K562 (cell line): ENCODE measurements at regions not wholly inside any gene's neighbourhood (a gene's known extent, or its start where the extent isn't known, plus 50 kb on each side); places are given as distances from the start of the nearest gene placed in this dataset.

Experiments used
- ATAC-seq: fragments of 200-7000 bp; cut with Tn5 transposase; 3 replicates; pipeline ENCODE4 v1.9.1; 2020; ENCODE audit warnings: moderate library complexity
- BruUV-seq: library from RNA; stranded (reverse); fragments of 400-500 nt; replicated peaks from 2 replicates; lab custom pipeline; 2021; lab: Mats Ljungman, UMichigan
- CTCF ChIA-PET: fragments of 300-600 bp; formaldehyde crosslinking; extraction: SDS; loops from one replicate; lab custom pipeline; 2021; ENCODE audit warnings: low intra/inter-chr PET ratio; lab: Yijun Ruan, JAX
- POLR2A ChIA-PET: fragments of 300-600, 350-650 bp; sonication (Branson Sonifier 250); formaldehyde crosslinking; extraction: SDS; loops from one replicate; lab custom pipeline; 2021; ENCODE audit warnings: antibody characterized with exemption, inconsistent platforms; lab: Yijun Ruan, JAX
- DNase-seq, 4 experiments: peaks; one replicate each; pipeline versions ENCODE4 v3.0.0 to v3.0.0-alpha.2; 2011 to 2018; ENCODE audit warnings: low spot score in 3 of 4, mixed read lengths in 3 of 4; ENCODE audit errors: extremely low read depth in 1 of 4
- FAIRE-seq: peaks from 2 replicates; lab custom pipeline; 2011; peaks lifted over from hg19 to GRCh38; lab: Jason Lieb, UNC
- H2AFZ ChIP-seq: 2 replicates; pipeline ENCODE4 v1.6.0; 2011; ENCODE audit warnings: low read depth, low read length, control low read depth, inconsistent platforms
- H3K27ac ChIP-seq: fragments of 200-600 bp; 3 replicates; pipeline ENCODE4 v1.8.0; 2011; ENCODE audit warnings: low read depth, mild to moderate bottlenecking, control low read depth, inconsistent platforms, low read length, moderate library complexity, mixed read lengths; ENCODE audit errors: extremely low read depth
- H3K27me3 ChIP-seq, 2 experiments: fragments of 300-600 bp in 1 of 2; 2 replicates in 1 of 2; 3 replicates in 1 of 2; pipeline versions ENCODE4 v1.6.0 to v1.8.0; 2011; ENCODE audit warnings: inconsistent platforms in 2 of 2, low read length in 2 of 2, mild to moderate bottlenecking in 1 of 2, mixed read lengths in 1 of 2, moderate library complexity in 1 of 2; ENCODE audit not compliant: control insufficient read depth in 2 of 2, insufficient read depth in 2 of 2
- H3K36me3 ChIP-seq: fragments of 300-600 bp; 3 replicates; pipeline ENCODE4 v1.8.0; 2011; ENCODE audit warnings: mild to moderate bottlenecking, low read length, inconsistent platforms; ENCODE audit not compliant: control insufficient read depth, insufficient read depth
- H3K4me1 ChIP-seq, 2 experiments: fragments of 200-600 bp in 1 of 2; replicated peaks in 1 of 2; 2 replicates in 1 of 2; 3 replicates in 1 of 2; pipeline versions ENCODE4 v1.5.1 to v1.8.0; 2011; ENCODE audit warnings: inconsistent platforms in 2 of 2, low read length in 2 of 2, mild to moderate bottlenecking in 1 of 2, mixed read lengths in 1 of 2, moderate library complexity in 1 of 2; ENCODE audit not compliant: control insufficient read depth in 2 of 2, insufficient read depth in 2 of 2
- H3K4me2 ChIP-seq: 2 replicates; pipeline ENCODE4 v1.6.1; 2011; ENCODE audit warnings: low read length, control low read depth, inconsistent platforms, mixed read lengths; ENCODE audit not compliant: insufficient read depth
- H3K4me3 ChIP-seq: fragments of 200-600 bp; sonication (generic), shearing (Covaris generic); 2 replicates; pipeline ENCODE4 v1.5.1; 2016; ENCODE audit warnings: control low read depth, inconsistent platforms
- H3K79me2 ChIP-seq: fragments of 200-600 bp; 3 replicates; pipeline ENCODE4 v1.8.0; 2011; ENCODE audit warnings: low read length, inconsistent platforms; ENCODE audit not compliant: control insufficient read depth, insufficient read depth
- H3K9ac ChIP-seq, 2 experiments: 2 replicates each; pipeline versions ENCODE4 v1.6.0 to v1.6.1; 2011; ENCODE audit warnings: low read depth in 2 of 2, low read length in 2 of 2, control low read depth in 1 of 2, inconsistent platforms in 1 of 2, mild to moderate bottlenecking in 1 of 2, mixed read lengths in 1 of 2; ENCODE audit not compliant: insufficient read depth in 1 of 2
- H3K9me1 ChIP-seq: one replicate; pipeline ENCODE4 v1.6.0; 2011; ENCODE audit warnings: inconsistent platforms, mild to moderate bottlenecking, low read length, moderate library complexity; ENCODE audit not compliant: control insufficient read depth, insufficient read depth
- H3K9me3 ChIP-seq: replicated peaks from 2 replicates; pipeline ENCODE4 v1.5.1; 2011; ENCODE audit warnings: low read depth, low read length, inconsistent platforms; ENCODE audit not compliant: control insufficient read depth, insufficient read depth
- H4K20me1 ChIP-seq: replicated peaks from 2 replicates; pipeline ENCODE4 v1.6.1; 2011; ENCODE audit warnings: low read length, inconsistent platforms, mixed read lengths; ENCODE audit not compliant: control insufficient read depth, insufficient read depth
- CEBPG ChIP-seq, 3 experiments: fragments of 200-800 bp in 1 of 3; sonication (Bioruptor generic) in 1 of 3; sonication (generic) in 1 of 3; formaldehyde crosslinking in 1 of 3; IDR thresholded peaks in 2 of 3; conservative IDR thresholded peaks in 1 of 3; 2 replicates each; pipeline versions ENCODE4 v1.6.1 to v1.8.0; 2016 to 2022; ENCODE audit warnings: missing compliant biosample characterization in 2 of 3, missing genetic modification characterization in 2 of 3, mild to moderate bottlenecking in 1 of 3, missing genetic modification reagents in 1 of 3
- E4F1 ChIP-seq: fragments of 250-450 bp; sonication (Bioruptor Pico); IDR thresholded peaks from 2 replicates; pipeline ENCODE4 v1.5.0; 2021; ENCODE audit warnings: mild to moderate bottlenecking, borderline replicate concordance
- ZNF695 ChIP-seq: fragments of 450-650 bp; formaldehyde crosslinking; IDR thresholded peaks from 2 replicates; pipeline ENCODE4 v1.4.0; 2020; ENCODE audit warnings: mild to moderate bottlenecking, moderate library complexity
- WGBS: fragments of 100-300 bp; shearing (Covaris generic); methylation state at CpG from one replicate; pipeline ENCODE4 v1.1.6; 2016; ENCODE audit warnings: low coverage, mixed read lengths; ENCODE audit not compliant: insufficient coverage; ENCODE audit errors: missing lambda C conversion rate; 5-methylcytosine and 5-hydroxymethylcytosine counted together
- in situ Hi-C: fragments of 300-500 bp; cut with MboI; formaldehyde crosslinking; loops from 4 replicates; pipeline ENCODE4 v1.15.0; 2018; ENCODE audit warnings: inconsistent platforms, mixed read lengths
- intact Hi-C: fragments of 100-400 bp; cut with micrococcal nuclease; formaldehyde crosslinking; loops from 2 replicates; pipeline ENCODE4 v1.14.2; 2022
- TF ChIP-seq, protein P1 (sequence below): sonication (generic); IDR thresholded peaks from 2 replicates; pipeline ENCODE4 v1.6.1; 2016

DNA sequence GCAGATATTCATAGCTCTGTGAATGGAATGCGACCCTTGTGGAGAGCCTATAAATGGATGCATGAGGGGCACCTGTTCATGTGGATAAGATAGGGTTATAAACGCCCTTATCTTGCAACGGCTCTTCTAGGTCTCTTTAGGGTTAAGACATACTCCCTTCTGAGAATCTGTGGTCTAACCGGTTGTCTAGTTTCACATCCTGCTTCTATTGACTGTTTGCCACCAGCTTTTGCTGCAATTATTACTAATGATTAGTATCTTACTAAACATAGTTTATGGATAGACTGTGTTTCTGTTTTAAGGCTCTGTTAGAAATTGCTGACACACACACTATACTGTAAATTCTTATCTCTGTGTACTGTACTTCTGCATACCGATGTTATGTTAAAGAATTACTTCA lies 198.9 kb upstream of the CYLC2 start:
- Histone ChIP-seq H3K4me3 (no peak overlapping the region), H3K79me2 (no peaks in the 10 kb centered on the region), H3K4me1 (no peaks in the 10 kb centered on the region), H3K9ac (no peak overlapping the region), H2AFZ (no peak overlapping the region), H3K27me3 (no peaks in the 10 kb centered on the region), H3K36me3 (no peaks in the 10 kb centered on the region), H3K27ac (no peak overlapping the region), H4K20me1 (no peaks in the 10 kb centered on the region), H3K4me2 (no peak overlapping the region), H3K9me1 (no peaks in the 10 kb centered on the region), H3K9me3 (no peaks in the 10 kb centered on the region)
- FAIRE-seq (no peak), DNase-seq (no peak), ATAC-seq (no peak)
- in situ Hi-C loops, result no loop called here
- no TSS peak for BruUV-seq
- WGBS, result 1% methylated on average over 5 of the region's 5 CpGs
- intact Hi-C loops, result no loop called here
- CTCF ChIA-PET, result no interaction called here
- TF ChIP-seq, protein P1, sequence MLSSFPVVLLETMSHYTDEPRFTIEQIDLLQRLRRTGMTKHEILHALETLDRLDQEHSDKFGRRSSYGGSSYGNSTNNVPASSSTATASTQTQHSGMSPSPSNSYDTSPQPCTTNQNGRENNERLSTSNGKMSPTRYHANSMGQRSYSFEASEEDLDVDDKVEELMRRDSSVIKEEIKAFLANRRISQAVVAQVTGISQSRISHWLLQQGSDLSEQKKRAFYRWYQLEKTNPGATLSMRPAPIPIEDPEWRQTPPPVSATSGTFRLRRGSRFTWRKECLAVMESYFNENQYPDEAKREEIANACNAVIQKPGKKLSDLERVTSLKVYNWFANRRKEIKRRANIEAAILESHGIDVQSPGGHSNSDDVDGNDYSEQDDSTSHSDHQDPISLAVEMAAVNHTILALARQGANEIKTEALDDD, result no peak
- no peak for TF ChIP-seq E4F1
- POLR2A ChIA-PET, result no interaction called here

GRCh38 chr9:102795532-102795931 lies 199.6 kb upstream of the CYLC2 start:
- ATAC-seq (no peak), FAIRE-seq (no peak), DNase-seq (no peak)
- intact Hi-C loops, result no loop called here
- in situ Hi-C loops, result no loop called here
- Histone ChIP-seq H3K79me2 (no peaks in the 10 kb centered on the region), H3K4me2 (no peak overlapping the region), H3K9me1 (no peaks in the 10 kb centered on the region), H4K20me1 (no peaks in the 10 kb centered on the region), H3K9ac (no peak overlapping the region), H3K27me3 (no peaks in the 10 kb centered on the region), H3K4me3 (no peak overlapping the region), H3K9me3 (no peaks in the 10 kb centered on the region), H3K27ac (no peak overlapping the region), H3K4me1 (no peaks in the 10 kb centered on the region), H3K36me3 (no peaks in the 10 kb centered on the region), H2AFZ (no peak overlapping the region)
- TF ChIP-seq CEBPG (CRISPR knock-in tag; IDR thresholded peaks at IDR 0.05) (no peak), CEBPG (tag; conservative IDR thresholded peaks at IDR 0.05 in 1 of 2, IDR thresholded peaks at IDR 0.05 in 1 of 2) (no peak), ZNF695 (CRISPR knock-in tag) (no peak)
- no TSS peak for BruUV-seq
- POLR2A ChIA-PET, result no interaction called here
- CTCF ChIA-PET, result no interaction called here
